Type B pancreatic cell (in vitro differentiated cells): ENCODE measurements at regions not wholly inside any gene's neighbourhood (a gene's known extent, or its start where the extent isn't known, plus 50 kb on each side); places are given as distances from the start of the nearest gene placed in this dataset.

Experiments
- DNase-seq: peaks from one replicate; pipeline ENCODE4 v3.0.0; 2021; ENCODE audit warnings: mixed read lengths; ENCODE audit not compliant: unreplicated experiment; ENCODE audit errors: extremely low spot score
- H3K27ac Mint-ChIP-seq: 2 replicates; pipeline ENCODE4 v1.8.0; 2021; ENCODE audit warnings: mild to moderate bottlenecking, mixed read lengths
- H3K27me3 Mint-ChIP-seq: 2 replicates; pipeline ENCODE4 v1.8.0; 2021; ENCODE audit warnings: mixed read lengths
- H3K36me3 Mint-ChIP-seq: 2 replicates; pipeline ENCODE4 v1.8.0; 2021; ENCODE audit warnings: mixed read lengths
- H3K4me1 Mint-ChIP-seq: one replicate; pipeline ENCODE4 v1.8.0; 2021; ENCODE audit warnings: mixed read lengths; ENCODE audit not compliant: unreplicated experiment
- H3K4me3 Mint-ChIP-seq: 2 replicates; pipeline ENCODE4 v1.8.0; 2021; ENCODE audit warnings: mild to moderate bottlenecking, mixed read lengths
- H3K9me3 Mint-ChIP-seq: 2 replicates; pipeline ENCODE4 v1.8.0; 2021; ENCODE audit warnings: mixed read lengths
- TF ChIP-seq, protein P1 (sequence below): fragments of 200-600 bp; sonication (generic); conservative IDR thresholded peaks from 2 replicates; pipeline ENCODE4 v1.5.0; 2021; ENCODE audit warnings: antibody characterized with exemption, mild to moderate bottlenecking

DNA sequence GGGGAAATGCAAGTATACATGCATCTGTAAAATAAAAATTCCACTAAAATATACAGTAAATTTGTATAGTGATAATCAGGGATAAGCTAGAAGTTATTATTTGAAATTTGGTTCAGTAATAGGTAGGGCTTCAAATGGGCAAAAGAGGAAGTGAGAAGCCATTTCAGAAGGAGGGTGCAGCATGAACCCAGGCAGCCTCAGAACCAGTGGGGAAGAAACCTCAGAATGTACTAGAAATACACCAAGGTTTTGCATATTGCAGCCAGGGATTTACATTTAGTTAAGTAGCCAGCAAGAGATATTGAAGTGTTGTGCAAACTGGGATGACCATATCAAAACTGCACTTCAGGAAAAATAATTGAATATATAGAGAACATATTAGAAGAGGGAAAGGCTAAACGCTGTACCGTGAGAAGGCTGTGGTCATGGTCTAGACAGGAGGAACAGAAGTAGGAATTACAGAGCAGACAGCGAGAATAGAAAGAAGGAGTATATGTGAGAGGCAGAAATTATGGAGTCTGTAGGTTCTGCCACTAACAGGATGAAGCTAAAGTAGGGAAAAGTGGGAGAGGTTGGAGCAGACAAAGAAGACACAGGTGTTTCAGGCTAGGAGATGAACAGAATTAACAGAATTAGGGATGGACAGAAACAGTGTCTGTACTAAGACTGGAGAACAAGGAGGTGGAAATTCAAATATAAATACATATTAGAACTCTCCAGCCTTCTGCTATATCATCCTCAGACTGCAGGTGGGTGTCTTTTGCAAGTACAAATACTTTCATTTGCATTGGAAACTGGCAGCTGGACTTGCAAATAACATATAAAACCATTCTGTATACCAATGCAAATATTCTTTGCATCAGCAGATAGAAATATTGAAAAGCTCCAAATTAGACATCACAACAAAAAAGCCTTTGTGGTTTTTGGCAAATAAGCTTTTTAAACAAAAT is 335.6 kb downstream of the ZNF608 start:
- Mint-ChIP-seq H3K36me3 (no peaks in the 10 kb centered on the region), H3K27ac (peak overlapping the region; percentile 3), H3K4me3 (no peak overlapping the region), H3K4me1 (peaks cover 21% of the 10 kb centered on the region), H3K27me3 (no peaks in the 10 kb centered on the region), H3K9me3 (peaks cover 25% of the 10 kb centered on the region)
- TF ChIP-seq, protein P1, sequence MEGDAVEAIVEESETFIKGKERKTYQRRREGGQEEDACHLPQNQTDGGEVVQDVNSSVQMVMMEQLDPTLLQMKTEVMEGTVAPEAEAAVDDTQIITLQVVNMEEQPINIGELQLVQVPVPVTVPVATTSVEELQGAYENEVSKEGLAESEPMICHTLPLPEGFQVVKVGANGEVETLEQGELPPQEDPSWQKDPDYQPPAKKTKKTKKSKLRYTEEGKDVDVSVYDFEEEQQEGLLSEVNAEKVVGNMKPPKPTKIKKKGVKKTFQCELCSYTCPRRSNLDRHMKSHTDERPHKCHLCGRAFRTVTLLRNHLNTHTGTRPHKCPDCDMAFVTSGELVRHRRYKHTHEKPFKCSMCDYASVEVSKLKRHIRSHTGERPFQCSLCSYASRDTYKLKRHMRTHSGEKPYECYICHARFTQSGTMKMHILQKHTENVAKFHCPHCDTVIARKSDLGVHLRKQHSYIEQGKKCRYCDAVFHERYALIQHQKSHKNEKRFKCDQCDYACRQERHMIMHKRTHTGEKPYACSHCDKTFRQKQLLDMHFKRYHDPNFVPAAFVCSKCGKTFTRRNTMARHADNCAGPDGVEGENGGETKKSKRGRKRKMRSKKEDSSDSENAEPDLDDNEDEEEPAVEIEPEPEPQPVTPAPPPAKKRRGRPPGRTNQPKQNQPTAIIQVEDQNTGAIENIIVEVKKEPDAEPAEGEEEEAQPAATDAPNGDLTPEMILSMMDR = peak; percentile 32
- no peak for DNase-seq

DNA sequence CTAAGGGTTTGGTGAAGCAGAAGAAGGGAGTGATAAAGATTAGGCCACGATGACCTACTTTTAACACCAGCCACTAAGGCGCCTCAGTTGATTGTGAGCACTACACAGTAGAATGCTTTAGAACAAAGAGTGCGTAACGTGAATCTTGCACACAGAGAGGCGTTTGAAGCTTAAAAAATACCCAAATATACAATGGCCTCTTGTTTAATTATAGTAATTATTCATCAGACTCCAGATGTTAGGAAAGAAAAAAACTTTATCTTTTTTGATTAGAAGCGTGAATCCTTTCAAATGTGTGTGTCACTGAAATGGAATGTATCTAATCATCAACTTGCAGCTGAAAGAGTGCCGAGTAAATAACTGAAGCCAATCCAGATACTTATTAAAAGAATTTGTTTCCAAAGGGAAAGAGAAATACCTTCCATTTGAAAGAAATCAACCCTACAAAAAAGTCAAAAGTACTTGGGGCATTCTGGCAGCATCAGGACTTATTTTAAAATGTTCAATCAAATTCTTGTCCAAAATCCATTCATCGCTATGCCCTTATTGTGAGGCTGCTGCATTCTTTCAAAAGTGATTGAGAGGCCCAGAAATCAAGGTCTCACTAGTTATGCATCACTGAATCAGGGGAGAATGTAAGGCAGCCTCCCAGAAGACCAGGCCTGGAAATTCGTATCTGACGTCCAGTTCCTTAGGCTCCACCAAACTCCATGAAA is 337.5 kb downstream of the ZNF608 start:
- no peak for DNase-seq

DNA sequence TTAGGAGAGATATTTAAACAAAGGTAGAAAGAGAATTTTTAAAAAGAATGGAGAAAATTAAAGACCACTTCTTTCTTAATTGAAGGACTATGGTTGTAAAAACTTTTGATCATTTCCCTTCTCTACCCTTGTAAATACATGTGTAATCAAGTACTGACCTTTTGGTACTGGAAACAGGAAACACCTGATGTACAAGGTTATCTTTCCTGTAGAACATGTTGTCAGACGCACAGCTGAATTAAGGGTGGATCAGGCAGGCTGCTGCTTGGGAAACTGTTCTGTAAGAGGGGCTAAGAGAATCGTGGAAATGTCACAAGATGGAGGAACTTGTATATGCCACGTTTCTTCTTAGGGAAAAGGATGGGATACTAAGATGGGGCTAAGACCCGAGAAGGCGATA is 341.6 kb downstream of the ZNF608 start:
- no peak for DNase-seq
- H3K9me3 Mint-ChIP-seq = peaks cover 18% of the 10 kb centered on the region
- peak overlapping the region; percentile 6 for H3K4me3 Mint-ChIP-seq
- no peaks in the 10 kb centered on the region for H3K36me3 Mint-ChIP-seq
- H3K27ac Mint-ChIP-seq = peak overlapping the region; percentile 79
- peaks cover 34% of the 10 kb centered on the region for H3K4me1 Mint-ChIP-seq
- TF ChIP-seq, protein P1 = no peak
- no peaks in the 10 kb centered on the region for H3K27me3 Mint-ChIP-seq

More for the DNA sequence above, 337.5 kb downstream of the ZNF608 start:
- Mint-ChIP-seq H3K9me3 (peaks cover 24% of the 10 kb centered on the region), H3K4me1 (peaks cover 21% of the 10 kb centered on the region), H3K36me3 (no peaks in the 10 kb centered on the region), H3K27ac (no peak overlapping the region), H3K4me3 (no peak overlapping the region), H3K27me3 (no peaks in the 10 kb centered on the region)
- TF ChIP-seq, protein P1 = no peak

DNA sequence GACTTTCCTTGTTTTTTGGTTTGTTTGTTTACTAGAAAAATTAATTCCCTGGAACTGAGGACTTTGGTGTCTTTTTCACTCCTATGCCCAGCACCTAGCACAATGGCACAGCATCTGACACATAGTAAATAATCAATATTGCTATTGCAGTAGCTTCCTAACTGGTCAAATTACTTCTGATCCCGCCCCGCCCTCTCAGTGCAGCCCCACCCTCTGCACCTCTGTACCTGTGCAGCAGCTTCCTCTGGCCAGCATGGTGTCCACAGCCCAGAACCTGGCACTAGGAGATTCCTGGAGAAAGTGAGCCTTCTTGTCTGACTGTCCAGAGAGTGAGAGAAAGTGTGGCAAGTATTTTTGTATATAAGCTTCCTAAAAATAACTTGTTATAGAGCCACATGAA is 343.2 kb downstream of the ZNF608 start:
- TF ChIP-seq, protein P1 = no peak
- no peak for DNase-seq
- no peak overlapping the region for H3K27ac Mint-ChIP-seq
- no peak overlapping the region for H3K4me3 Mint-ChIP-seq
- no peaks in the 10 kb centered on the region for H3K36me3 Mint-ChIP-seq
- peaks cover 34% of the 10 kb centered on the region for H3K4me1 Mint-ChIP-seq
- H3K9me3 Mint-ChIP-seq = peaks cover 11% of the 10 kb centered on the region
- no peaks in the 10 kb centered on the region for H3K27me3 Mint-ChIP-seq

DNA sequence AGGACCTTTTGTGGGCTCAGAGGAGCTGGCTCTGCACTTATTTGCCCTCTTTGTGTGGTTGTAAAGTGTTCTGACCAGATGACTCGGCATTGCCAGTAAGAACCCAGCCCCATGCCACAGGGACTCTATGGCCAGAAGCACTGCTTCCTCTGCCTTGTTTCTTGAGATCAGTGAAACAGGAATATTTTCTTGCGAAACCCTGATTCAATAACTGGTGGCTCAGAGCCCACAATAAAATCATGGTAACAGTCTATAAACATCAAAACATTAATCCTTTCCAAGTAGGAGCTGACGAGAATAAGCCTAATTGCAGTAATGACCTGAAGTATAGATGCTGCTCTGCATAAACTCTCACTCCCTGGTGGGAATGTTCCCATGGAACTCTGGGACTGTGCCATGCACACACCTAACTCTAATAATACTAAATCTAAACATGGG is 344.3 kb downstream of the ZNF608 start:
- TF ChIP-seq, protein P1 = no peak
- H3K9me3 Mint-ChIP-seq = peaks cover 6% of the 10 kb centered on the region
- H3K36me3 Mint-ChIP-seq = no peaks in the 10 kb centered on the region
- H3K4me1 Mint-ChIP-seq = peaks cover 37% of the 10 kb centered on the region
- H3K4me3 Mint-ChIP-seq = no peak overlapping the region
- peak overlapping the region; percentile 19 for H3K27ac Mint-ChIP-seq
- H3K27me3 Mint-ChIP-seq = no peaks in the 10 kb centered on the region
- DNase-seq = no peak
